HCT116 (cell line): ENCODE measurements at regions not wholly inside any gene's neighbourhood (a gene's known extent, or its start where the extent isn't known, plus 50 kb on each side); places are given as distances from the start of the nearest gene placed in this dataset.

Experiments used
- CTCF ChIP-seq, 3 experiments: fragments of 200-600 bp in 1 of 3; sonication (generic) in 1 of 3; IDR thresholded peaks in 2 of 3; conservative IDR thresholded peaks in 1 of 3; 2 replicates each; pipeline ENCODE4 v1.5.1; 2012 to 2017; ENCODE audit warnings: low read depth in 2 of 3, low read length in 2 of 3, antibody characterized with exemption in 1 of 3, borderline replicate concordance in 1 of 3, control low read depth in 1 of 3, mild to moderate bottlenecking in 1 of 3, mixed read lengths in 1 of 3, mixed run types in 1 of 3, moderate library complexity in 1 of 3; ENCODE audit not compliant: insufficient read depth in 1 of 3
- EZH2phosphoT487 ChIP-seq: fragments of 200-600 bp; IDR thresholded peaks from 2 replicates; pipeline ENCODE4 v1.6.1; 2018; ENCODE audit warnings: antibody characterized with exemption, borderline replicate concordance
- MAX ChIP-seq: IDR thresholded peaks from 2 replicates; pipeline ENCODE4 v1.6.1; 2012
- POLR2A ChIP-seq: IDR thresholded peaks from 2 replicates; pipeline ENCODE4 v1.7.0; 2011; ENCODE audit warnings: borderline replicate concordance; ENCODE audit not compliant: insufficient read depth, insufficient read length; ENCODE audit errors: extremely low read depth
- SIN3A ChIP-seq: IDR thresholded peaks from 2 replicates; pipeline ENCODE4 v1.6.1; 2012; ENCODE audit warnings: low read depth
- SRF ChIP-seq: IDR thresholded peaks from 2 replicates; pipeline ENCODE4 v1.6.1; 2012; ENCODE audit warnings: low read depth
- TF ChIP-seq, protein P1 (sequence below): IDR thresholded peaks from 2 replicates; pipeline ENCODE4 v1.6.1; 2012; ENCODE audit warnings: low read depth

GRCh38 chr20:54766483-54766882, 291.1 kb downstream of the DOK5 start:
- no peak for TF ChIP-seq SIN3A
- TF ChIP-seq CTCF (IDR thresholded peaks at IDR 0.05 in 2 of 3, conservative IDR thresholded peaks at IDR 0.05 in 1 of 3; ENCODE audit: borderline replicate concordance in 1 of 3, insufficient read depth in 1 of 3, low read depth in 2 of 3, low read length in 2 of 3): no peak
- no peak for TF ChIP-seq POLR2A
- TF ChIP-seq MAX: no peak
- TF ChIP-seq, protein P1, sequence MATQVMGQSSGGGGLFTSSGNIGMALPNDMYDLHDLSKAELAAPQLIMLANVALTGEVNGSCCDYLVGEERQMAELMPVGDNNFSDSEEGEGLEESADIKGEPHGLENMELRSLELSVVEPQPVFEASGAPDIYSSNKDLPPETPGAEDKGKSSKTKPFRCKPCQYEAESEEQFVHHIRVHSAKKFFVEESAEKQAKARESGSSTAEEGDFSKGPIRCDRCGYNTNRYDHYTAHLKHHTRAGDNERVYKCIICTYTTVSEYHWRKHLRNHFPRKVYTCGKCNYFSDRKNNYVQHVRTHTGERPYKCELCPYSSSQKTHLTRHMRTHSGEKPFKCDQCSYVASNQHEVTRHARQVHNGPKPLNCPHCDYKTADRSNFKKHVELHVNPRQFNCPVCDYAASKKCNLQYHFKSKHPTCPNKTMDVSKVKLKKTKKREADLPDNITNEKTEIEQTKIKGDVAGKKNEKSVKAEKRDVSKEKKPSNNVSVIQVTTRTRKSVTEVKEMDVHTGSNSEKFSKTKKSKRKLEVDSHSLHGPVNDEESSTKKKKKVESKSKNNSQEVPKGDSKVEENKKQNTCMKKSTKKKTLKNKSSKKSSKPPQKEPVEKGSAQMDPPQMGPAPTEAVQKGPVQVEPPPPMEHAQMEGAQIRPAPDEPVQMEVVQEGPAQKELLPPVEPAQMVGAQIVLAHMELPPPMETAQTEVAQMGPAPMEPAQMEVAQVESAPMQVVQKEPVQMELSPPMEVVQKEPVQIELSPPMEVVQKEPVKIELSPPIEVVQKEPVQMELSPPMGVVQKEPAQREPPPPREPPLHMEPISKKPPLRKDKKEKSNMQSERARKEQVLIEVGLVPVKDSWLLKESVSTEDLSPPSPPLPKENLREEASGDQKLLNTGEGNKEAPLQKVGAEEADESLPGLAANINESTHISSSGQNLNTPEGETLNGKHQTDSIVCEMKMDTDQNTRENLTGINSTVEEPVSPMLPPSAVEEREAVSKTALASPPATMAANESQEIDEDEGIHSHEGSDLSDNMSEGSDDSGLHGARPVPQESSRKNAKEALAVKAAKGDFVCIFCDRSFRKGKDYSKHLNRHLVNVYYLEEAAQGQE: no peak
- TF ChIP-seq SRF: no peak
- no peak for TF ChIP-seq EZH2phosphoT487
